Activated CD8-positive, alpha-beta T cell treated with anti-CD3 and anti-CD28 coated beads, Interleukin-2, amount 10 ng/mL, durations not matched to agents 7 days and 5 days (primary cell): ENCODE measurements at regions not wholly inside any gene's neighbourhood (a gene's known extent, or its start where the extent isn't known, plus 50 kb on each side); places are given as distances from the start of the nearest gene placed in this dataset.
"Not testable (repeated sequence)": the region's sequence is repeated elsewhere in the genome, so short reads cannot be mapped to it uniquely, and the experiment has no call there.

Experiments used
- ATAC-seq: fragments of 150-1000 bp; cut with Tn5 transposase; one replicate; pipeline ENCODE4 v1.10.0; 2021; ENCODE audit warnings: moderate library complexity
- CTCF ChIA-PET: fragments of 350-600 bp; sonication (Branson Sonifier 250); formaldehyde crosslinking; loops from one replicate; lab custom pipeline; 2021; ENCODE audit warnings: antibody characterized with exemption; lab: Charles Lee
- POLR2A ChIA-PET: fragments of 350-600 bp; sonication (Branson Sonifier 250); formaldehyde crosslinking; loops from one replicate; lab custom pipeline; 2021; ENCODE audit warnings: antibody characterized with exemption; lab: Charles Lee
- DNase-seq: peaks from one replicate; pipeline ENCODE4 v3.0.0-alpha.2; 2020
- H3K27ac Mint-ChIP-seq: one replicate; pipeline ENCODE4 v1.8.0; 2021; ENCODE audit warnings: mild to moderate bottlenecking, mixed read lengths
- H3K27me3 Mint-ChIP-seq: one replicate; pipeline ENCODE4 v1.8.0; 2021; ENCODE audit warnings: low read depth, mixed read lengths
- H3K36me3 Mint-ChIP-seq: one replicate; pipeline ENCODE4 v1.8.0; 2021; ENCODE audit warnings: low read depth, mixed read lengths
- H3K4me1 Mint-ChIP-seq: one replicate; pipeline ENCODE4 v1.8.0; 2021; ENCODE audit warnings: low read depth, mixed read lengths
- H3K4me3 Mint-ChIP-seq: one replicate; pipeline ENCODE4 v1.8.0; 2021; ENCODE audit warnings: mild to moderate bottlenecking, mixed read lengths
- H3K9me3 Mint-ChIP-seq: one replicate; pipeline ENCODE4 v1.8.0; 2022; ENCODE audit warnings: mixed read lengths; ENCODE audit not compliant: insufficient read depth

DNA sequence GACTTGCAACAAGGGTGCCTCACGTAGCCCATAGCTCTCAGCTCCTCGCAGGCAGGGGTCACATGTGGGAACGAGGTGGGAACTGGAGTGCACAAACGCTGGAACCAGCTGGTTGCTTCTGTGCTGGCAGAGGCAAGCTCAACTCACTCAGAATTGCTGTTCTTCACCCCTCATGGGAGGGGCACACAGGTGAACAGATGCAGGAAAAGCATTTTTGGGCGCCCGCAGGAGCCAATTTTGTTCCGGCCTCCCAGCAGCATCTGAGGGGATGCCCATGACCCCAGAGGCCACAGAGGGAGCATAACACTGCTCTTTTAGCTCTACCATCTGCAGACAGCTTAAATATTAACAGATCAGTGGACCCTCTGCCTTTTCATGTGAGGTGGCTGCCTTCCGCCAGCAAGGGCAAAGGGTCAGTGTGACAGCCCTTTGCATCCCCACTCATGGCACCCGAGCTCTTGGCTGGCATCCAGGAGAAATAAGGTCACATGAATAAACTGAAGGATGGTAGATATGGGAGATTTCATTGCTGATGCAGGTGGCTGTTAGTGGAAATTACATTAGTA lies 196.2 kb downstream of the SLCO4C1 start:
- H3K27me3 Mint-ChIP-seq = no peaks in the 10 kb centered on the region
- no peaks in the 10 kb centered on the region for H3K4me1 Mint-ChIP-seq
- CTCF ChIA-PET = no interaction called here
- H3K27ac Mint-ChIP-seq = no peak overlapping the region
- no peak overlapping the region for H3K4me3 Mint-ChIP-seq
- POLR2A ChIA-PET = no interaction called here
- no peaks in the 10 kb centered on the region for H3K36me3 Mint-ChIP-seq
- H3K9me3 Mint-ChIP-seq = no peaks in the 10 kb centered on the region
- DNase-seq (no peak), ATAC-seq (no peak)

- ATAC-seq, CTCF ChIA-PET: not testable (repeated sequence)
Observed at GRCh38 chr5:102099083-102099482, 197.0 kb downstream of the SLCO4C1 start.

GRCh38 chr5:102098606-102099005 lies 197.5 kb downstream of the SLCO4C1 start:
- H3K27ac Mint-ChIP-seq, H3K4me3 Mint-ChIP-seq, ATAC-seq, H3K4me1 Mint-ChIP-seq, H3K9me3 Mint-ChIP-seq, H3K27me3 Mint-ChIP-seq, POLR2A ChIA-PET, DNase-seq, H3K36me3 Mint-ChIP-seq, CTCF ChIA-PET: not testable (repeated sequence)

More at GRCh38 chr5:102099083-102099482, 197.0 kb downstream of the SLCO4C1 start:
- H3K9me3 Mint-ChIP-seq, H3K36me3 Mint-ChIP-seq, DNase-seq, H3K27ac Mint-ChIP-seq, POLR2A ChIA-PET, H3K4me3 Mint-ChIP-seq, H3K27me3 Mint-ChIP-seq, H3K4me1 Mint-ChIP-seq: not testable (repeated sequence)

DNA sequence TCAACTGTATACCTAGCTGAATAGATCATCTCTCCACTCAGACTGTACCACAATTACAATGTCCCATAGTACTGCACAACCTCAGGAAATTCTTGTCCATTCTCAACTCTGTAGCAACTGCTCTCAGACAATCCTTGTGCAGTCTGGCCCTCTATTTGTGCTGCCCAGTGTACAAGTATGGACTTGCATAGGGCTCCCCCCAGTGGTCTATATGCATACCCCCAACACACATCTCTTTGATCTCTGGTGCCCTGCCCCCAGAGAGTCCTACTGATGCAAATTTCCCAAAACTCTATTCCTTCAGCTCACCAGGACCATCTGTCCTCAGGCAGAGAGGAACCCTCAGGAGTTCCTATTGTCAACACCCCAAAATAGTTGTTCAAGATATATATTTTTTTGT lies 205.3 kb downstream of the SLCO4C1 start:
- Mint-ChIP-seq H3K4me1 (no peaks in the 10 kb centered on the region), H3K4me3 (no peak overlapping the region), H3K27me3 (no peaks in the 10 kb centered on the region), H3K36me3 (no peaks in the 10 kb centered on the region), H3K27ac (no peak overlapping the region), H3K9me3 (no peaks in the 10 kb centered on the region)
- CTCF ChIA-PET = no interaction called here
- no peak for ATAC-seq
- no peak for DNase-seq
- POLR2A ChIA-PET = no interaction called here

GRCh38 chr5:102089883-102090282 lies 206.2 kb downstream of the SLCO4C1 start:
- POLR2A ChIA-PET = interaction anchor here (0.6 kb wide), 1 partner anchor 40 kb away, joined by 3 read pairs; no protein-coding TSS in a partner anchor
- H3K27me3 Mint-ChIP-seq = no peaks in the 10 kb centered on the region
- no peaks in the 10 kb centered on the region for H3K4me1 Mint-ChIP-seq
- ATAC-seq = no peak
- CTCF ChIA-PET = no interaction called here
- H3K27ac Mint-ChIP-seq = no peak overlapping the region
- DNase-seq = no peak
- no peak overlapping the region for H3K4me3 Mint-ChIP-seq
- H3K9me3 Mint-ChIP-seq = no peaks in the 10 kb centered on the region
- no peaks in the 10 kb centered on the region for H3K36me3 Mint-ChIP-seq

- ChIA-PET CTCF (no interaction called here), POLR2A (no interaction called here)
- H3K9me3 Mint-ChIP-seq = peaks cover 5% of the 10 kb centered on the region
- H3K36me3 Mint-ChIP-seq = no peaks in the 10 kb centered on the region
- no peaks in the 10 kb centered on the region for H3K27me3 Mint-ChIP-seq
- ATAC-seq = no peak
- no peak overlapping the region for H3K27ac Mint-ChIP-seq
- H3K4me3 Mint-ChIP-seq = no peak overlapping the region
- no peaks in the 10 kb centered on the region for H3K4me1 Mint-ChIP-seq
- DNase-seq = no peak
Observed at GRCh38 chr5:102087906-102088305, 208.2 kb downstream of the SLCO4C1 start.

GRCh38 chr5:102080288-102080687 lies 215.8 kb downstream of the SLCO4C1 start:
- DNase-seq (no peak), ATAC-seq (no peak)
- POLR2A ChIA-PET = no interaction called here
- Mint-ChIP-seq H3K27ac (no peak overlapping the region), H3K4me1 (no peaks in the 10 kb centered on the region), H3K9me3 (peaks cover 19% of the 10 kb centered on the region), H3K36me3 (no peaks in the 10 kb centered on the region), H3K4me3 (no peak overlapping the region), H3K27me3 (no peaks in the 10 kb centered on the region)
- CTCF ChIA-PET = no interaction called here

DNA sequence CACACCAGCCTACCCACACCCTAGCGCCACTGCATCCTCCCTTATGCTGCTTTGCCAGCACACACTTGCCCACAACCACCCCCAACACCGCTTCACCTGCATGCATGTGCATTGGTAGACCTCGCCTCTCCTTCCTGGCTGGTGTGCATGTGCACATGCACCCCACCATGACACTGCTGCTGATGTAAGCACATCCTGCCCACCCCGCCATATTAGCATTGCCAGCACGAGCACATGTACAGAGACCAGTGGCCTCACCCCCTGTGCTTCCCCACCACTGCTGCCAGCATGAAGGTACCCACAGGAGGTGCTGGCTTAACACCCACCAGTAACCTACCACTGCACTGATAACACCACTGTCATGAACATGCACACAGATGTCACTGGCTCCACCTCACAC lies 218.2 kb downstream of the SLCO4C1 start:
- Mint-ChIP-seq H3K4me3 (no peak overlapping the region), H3K27me3 (no peaks in the 10 kb centered on the region), H3K27ac (no peak overlapping the region), H3K36me3 (no peaks in the 10 kb centered on the region), H3K9me3 (peaks cover 14% of the 10 kb centered on the region), H3K4me1 (no peaks in the 10 kb centered on the region)
- CTCF ChIA-PET = no interaction called here
- ATAC-seq (no peak), DNase-seq (no peak)
- POLR2A ChIA-PET = no interaction called here

GRCh38 chr5:102069974-102070373 lies 226.1 kb downstream of the SLCO4C1 start:
- H3K9me3 Mint-ChIP-seq = no peaks in the 10 kb centered on the region
- CTCF ChIA-PET = no interaction called here
- H3K4me1 Mint-ChIP-seq = no peaks in the 10 kb centered on the region
- no peaks in the 10 kb centered on the region for H3K27me3 Mint-ChIP-seq
- POLR2A ChIA-PET = no interaction called here
- no peak overlapping the region for H3K4me3 Mint-ChIP-seq
- ATAC-seq (no peak), DNase-seq (no peak)
- no peaks in the 10 kb centered on the region for H3K36me3 Mint-ChIP-seq
- H3K27ac Mint-ChIP-seq = no peak overlapping the region

DNA sequence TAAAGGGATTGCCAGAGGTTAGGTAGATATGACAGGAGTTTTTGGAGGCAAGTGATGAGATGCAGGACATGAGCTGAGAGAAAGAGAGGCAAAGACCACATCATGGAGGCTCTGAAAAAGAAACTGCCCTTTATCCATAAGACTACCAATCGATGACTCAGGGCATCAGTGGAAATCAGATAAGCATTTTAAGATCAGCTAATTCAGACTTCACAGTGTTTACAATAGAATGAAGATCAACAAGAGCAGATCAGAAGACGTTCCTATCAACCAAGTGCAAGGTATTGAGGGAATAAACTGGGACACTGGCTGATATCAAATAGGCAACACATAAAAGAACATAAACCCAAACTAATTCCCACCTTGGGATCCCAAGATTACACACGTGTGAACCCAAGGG lies 227.2 kb downstream of the SLCO4C1 start:
- no peak overlapping the region for H3K4me3 Mint-ChIP-seq
- no peaks in the 10 kb centered on the region for H3K27me3 Mint-ChIP-seq
- ChIA-PET POLR2A (no interaction called here), CTCF (no interaction called here)
- no peaks in the 10 kb centered on the region for H3K36me3 Mint-ChIP-seq
- ATAC-seq (no peak), DNase-seq (no peak)
- no peak overlapping the region for H3K27ac Mint-ChIP-seq
- no peaks in the 10 kb centered on the region for H3K9me3 Mint-ChIP-seq
- H3K4me1 Mint-ChIP-seq = no peaks in the 10 kb centered on the region

- DNase-seq = no peak
- Mint-ChIP-seq H3K4me3 (no peak overlapping the region), H3K9me3 (no peaks in the 10 kb centered on the region), H3K4me1 (no peaks in the 10 kb centered on the region), H3K27ac (no peak overlapping the region), H3K27me3 (no peaks in the 10 kb centered on the region), H3K36me3 (no peaks in the 10 kb centered on the region)
- no peak for ATAC-seq
- CTCF ChIA-PET = no interaction called here
- POLR2A ChIA-PET = interaction anchor here (0.6 kb wide), 1 partner anchor 41 kb away, joined by 3 read pairs; no protein-coding TSS in a partner anchor
Observed at GRCh38 chr5:102049517-102049916, 246.6 kb downstream of the SLCO4C1 start.

DNA sequence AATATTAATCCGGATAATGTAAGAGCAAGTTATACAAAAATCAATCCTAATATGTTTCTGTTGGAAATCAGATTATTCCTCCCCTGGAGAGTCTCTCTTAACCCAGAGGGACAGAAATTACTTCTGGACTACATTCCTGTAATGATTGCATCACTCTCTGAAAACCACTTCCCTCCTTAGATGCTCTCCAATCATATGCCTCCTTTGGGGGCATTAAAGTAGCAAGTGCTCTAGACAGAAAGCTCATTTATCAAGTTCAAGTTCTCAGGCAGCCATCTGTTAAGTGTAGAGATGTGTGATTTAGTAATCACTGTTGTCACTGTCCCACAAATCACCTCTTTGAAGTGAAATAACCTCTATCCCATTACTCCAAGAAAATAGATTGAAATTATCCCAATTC lies 247.1 kb downstream of the SLCO4C1 start:
- POLR2A ChIA-PET = no interaction called here
- H3K4me3 Mint-ChIP-seq = no peak overlapping the region
- DNase-seq = no peak
- no peaks in the 10 kb centered on the region for H3K27me3 Mint-ChIP-seq
- no peaks in the 10 kb centered on the region for H3K9me3 Mint-ChIP-seq
- no peaks in the 10 kb centered on the region for H3K36me3 Mint-ChIP-seq
- H3K4me1 Mint-ChIP-seq = no peaks in the 10 kb centered on the region
- ATAC-seq = no peak
- CTCF ChIA-PET = no interaction called here
- H3K27ac Mint-ChIP-seq = no peak overlapping the region

DNA sequence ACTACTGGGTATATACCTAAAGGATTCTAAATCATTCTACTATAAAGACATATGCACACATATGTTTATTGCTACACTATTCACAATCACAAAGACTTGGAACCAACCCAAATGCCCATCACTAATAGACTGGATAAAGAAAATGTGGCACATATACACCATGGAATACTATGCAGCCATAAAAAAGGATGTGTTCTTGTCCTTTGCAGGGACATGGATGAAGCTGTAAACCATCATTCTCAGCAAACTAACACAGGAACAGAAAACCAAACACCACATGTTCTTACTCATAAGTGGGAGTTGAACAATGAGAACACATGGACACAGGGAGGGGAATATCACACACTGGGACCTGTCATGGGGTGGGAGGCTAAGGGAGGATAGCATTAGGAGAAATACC lies 249.0 kb downstream of the SLCO4C1 start:
- not testable (repeated sequence) for ATAC-seq

More for the DNA sequence above, 249.0 kb downstream of the SLCO4C1 start:
- H3K27ac Mint-ChIP-seq, H3K27me3 Mint-ChIP-seq, H3K4me1 Mint-ChIP-seq, H3K9me3 Mint-ChIP-seq, POLR2A ChIA-PET, H3K36me3 Mint-ChIP-seq, DNase-seq, H3K4me3 Mint-ChIP-seq, CTCF ChIA-PET: not testable (repeated sequence)
